Panc1 (cell line): ENCODE measurements at regions not wholly inside any gene's neighbourhood (a gene's known extent, or its start where the extent isn't known, plus 50 kb on each side); places are given as distances from the start of the nearest gene placed in this dataset.

Experiments
- POLR2AphosphoS5 ChIP-seq: IDR thresholded peaks from 2 replicates; pipeline ENCODE4 v1.6.1; 2012; ENCODE audit warnings: mild to moderate bottlenecking, low read depth, low read length, moderate library complexity
- TF ChIP-seq, protein P1 (sequence below): fragments of 450-650 bp; IDR thresholded peaks from 2 replicates; pipeline ENCODE4 v1.5.1; 2017; ENCODE audit warnings: mild to moderate bottlenecking

GRCh38 chr2:52698408-52698807, 1069.2 kb upstream of the CHAC2 start:
- TF ChIP-seq, protein P1, sequence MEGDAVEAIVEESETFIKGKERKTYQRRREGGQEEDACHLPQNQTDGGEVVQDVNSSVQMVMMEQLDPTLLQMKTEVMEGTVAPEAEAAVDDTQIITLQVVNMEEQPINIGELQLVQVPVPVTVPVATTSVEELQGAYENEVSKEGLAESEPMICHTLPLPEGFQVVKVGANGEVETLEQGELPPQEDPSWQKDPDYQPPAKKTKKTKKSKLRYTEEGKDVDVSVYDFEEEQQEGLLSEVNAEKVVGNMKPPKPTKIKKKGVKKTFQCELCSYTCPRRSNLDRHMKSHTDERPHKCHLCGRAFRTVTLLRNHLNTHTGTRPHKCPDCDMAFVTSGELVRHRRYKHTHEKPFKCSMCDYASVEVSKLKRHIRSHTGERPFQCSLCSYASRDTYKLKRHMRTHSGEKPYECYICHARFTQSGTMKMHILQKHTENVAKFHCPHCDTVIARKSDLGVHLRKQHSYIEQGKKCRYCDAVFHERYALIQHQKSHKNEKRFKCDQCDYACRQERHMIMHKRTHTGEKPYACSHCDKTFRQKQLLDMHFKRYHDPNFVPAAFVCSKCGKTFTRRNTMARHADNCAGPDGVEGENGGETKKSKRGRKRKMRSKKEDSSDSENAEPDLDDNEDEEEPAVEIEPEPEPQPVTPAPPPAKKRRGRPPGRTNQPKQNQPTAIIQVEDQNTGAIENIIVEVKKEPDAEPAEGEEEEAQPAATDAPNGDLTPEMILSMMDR = no peak
- no peak for TF ChIP-seq POLR2AphosphoS5
